22Rv1 (cell line): ENCODE measurements at regions not wholly inside any gene's neighbourhood (a gene's known extent, or its start where the extent isn't known, plus 50 kb on each side); places are given as distances from the start of the nearest gene placed in this dataset.

Experiments
- H3K27ac ChIP-seq: fragments of 450-650 bp; 2 replicates; pipeline ENCODE4 v1.5.1; 2017
- CTCF ChIP-seq: fragments of 450-650 bp; IDR thresholded peaks from 2 replicates; pipeline ENCODE4 v1.5.1; 2017; ENCODE audit warnings: mild to moderate bottlenecking
- ZFX ChIP-seq: fragments of 450-650 bp; IDR thresholded peaks from 2 replicates; pipeline ENCODE4 v1.6.1; 2017; ENCODE audit warnings: antibody characterized with exemption, borderline replicate concordance

- TF ChIP-seq CTCF (no peak), ZFX (no peak)
Observed at GRCh38 chr20:40205971-40206370, 483.1 kb downstream of the MAFB start.

GRCh38 chr20:40203032-40203431 lies 486.0 kb downstream of the MAFB start:
- H3K27ac ChIP-seq = no peak overlapping the region

More at GRCh38 chr20:40205971-40206370, 483.1 kb downstream of the MAFB start:
- no peak overlapping the region for H3K27ac ChIP-seq

GRCh38 chr20:40197691-40198090 lies 491.3 kb downstream of the MAFB start:
- no peak overlapping the region for H3K27ac ChIP-seq
- TF ChIP-seq ZFX (no peak), CTCF (no peak)

More at GRCh38 chr20:40203032-40203431, 486.0 kb downstream of the MAFB start:
- TF ChIP-seq ZFX (no peak), CTCF (no peak)

GRCh38 chr20:40196846-40197436 lies 492.1 kb downstream of the MAFB start:
- TF ChIP-seq ZFX (no peak), CTCF (no peak)
- H3K27ac ChIP-seq = no peak overlapping the region

- TF ChIP-seq ZFX (no peak), CTCF (no peak)
- H3K27ac ChIP-seq = no peak overlapping the region
Observed at GRCh38 chr20:40195742-40196141, 493.3 kb downstream of the MAFB start.

- H3K27ac ChIP-seq = no peak overlapping the region
- no peak for TF ChIP-seq CTCF
- no peak for TF ChIP-seq ZFX
Observed at GRCh38 chr20:40192529-40192928, 496.5 kb downstream of the MAFB start.

- TF ChIP-seq CTCF (no peak), ZFX (no peak)
- no peak overlapping the region for H3K27ac ChIP-seq
Observed at GRCh38 chr20:40192081-40192480, 497.0 kb downstream of the MAFB start.
